Liver (tissue), 8 donors: ENCODE measurements at regions not wholly inside any gene's neighbourhood (a gene's known extent, or its start where the extent isn't known, plus 50 kb on each side); places are given as distances from the start of the nearest gene placed in this dataset.
A peak's percentile ranks its signal among the peaks of the same experiment; 100 is the strongest.
"Not testable (repeated sequence)": the region's sequence is repeated elsewhere in the genome, so short reads cannot be mapped to it uniquely, and the experiment has no call there.

Experiments used
- DNase-seq: peaks from one replicate; pipeline ENCODE4 v3.0.0-alpha.2; 2017; ENCODE audit warnings: low spot score
- H3K27ac ChIP-seq, 2 donors: one replicate each; pipeline ENCODE4 v1.7.0; 2013; ENCODE audit warnings: inconsistent platforms in 2 of 2, low read length in 2 of 2, control low read depth in 1 of 2, low read depth in 1 of 2, mild to moderate bottlenecking in 1 of 2
- H3K27me3 ChIP-seq, 4 donors: one replicate each; pipeline versions ENCODE4 v1.6.1 to v1.7.0; 2013; ENCODE audit warnings: low read length in 3 of 4, inconsistent platforms in 1 of 4, mild to moderate bottlenecking in 1 of 4, moderate library complexity in 1 of 4; ENCODE audit not compliant: control insufficient read depth in 4 of 4, insufficient read depth in 4 of 4
- H3K36me3 ChIP-seq, 4 donors: one replicate each; pipeline versions ENCODE4 v1.6.1 to v1.7.0; 2013; ENCODE audit warnings: low read length in 3 of 4, mild to moderate bottlenecking in 3 of 4, low read depth in 1 of 4, moderate library complexity in 1 of 4; ENCODE audit not compliant: control insufficient read depth in 4 of 4, insufficient read depth in 3 of 4
- H3K4me1 ChIP-seq, 4 donors: one replicate each; pipeline versions ENCODE4 v1.6.1 to v1.7.0; 2013; ENCODE audit warnings: low read length in 3 of 4, mild to moderate bottlenecking in 3 of 4, moderate library complexity in 1 of 4; ENCODE audit not compliant: control insufficient read depth in 4 of 4, insufficient read depth in 4 of 4
- H3K4me3 ChIP-seq, 3 donors: one replicate each; pipeline versions ENCODE4 v1.6.1 to v1.7.0; 2013; ENCODE audit warnings: low read length in 3 of 3, control low read depth in 1 of 3, low read depth in 1 of 3, mild to moderate bottlenecking in 1 of 3
- H3K9ac ChIP-seq, 2 donors: one replicate each; pipeline ENCODE4 v1.7.0; 2013; ENCODE audit warnings: low read length in 2 of 2, mild to moderate bottlenecking in 2 of 2, moderate library complexity in 2 of 2, control low read depth in 1 of 2, low read depth in 1 of 2
- H3K9me3 ChIP-seq, 4 donors: one replicate each; pipeline versions ENCODE4 v1.6.1 to v1.7.0; 2013; ENCODE audit warnings: low read length in 3 of 4; ENCODE audit not compliant: control insufficient read depth in 4 of 4
- CTCF ChIP-seq: fragments of 150-350 bp; IDR thresholded peaks from 2 replicates; pipeline ENCODE4 v1.5.1; 2017; ENCODE audit warnings: improper control_type of control experiment, low read depth, low read length; ENCODE audit not compliant: missing input control
- FOXA1 ChIP-seq: IDR thresholded peaks from 2 replicates; pipeline ENCODE4 v1.6.1; 2016; ENCODE audit warnings: antibody characterized with exemption
- FOXA2 ChIP-seq: IDR thresholded peaks from 2 replicates; pipeline ENCODE4 v1.6.1; 2016; ENCODE audit warnings: antibody characterized with exemption
- HNF4A ChIP-seq, 2 donors: conservative IDR thresholded peaks; 2 replicates each; pipeline ENCODE4 v1.6.1; 2016; ENCODE audit warnings: antibody characterized with exemption in 2 of 2, mild to moderate bottlenecking in 2 of 2
- HNF4G ChIP-seq: IDR thresholded peaks from 2 replicates; pipeline ENCODE4 v1.6.1; 2016; ENCODE audit warnings: antibody characterized with exemption
- MAX ChIP-seq: IDR thresholded peaks from 2 replicates; pipeline ENCODE4 v1.6.1; 2016; ENCODE audit warnings: antibody characterized with exemption
- NR2F2 ChIP-seq: IDR thresholded peaks from 2 replicates; pipeline ENCODE4 v1.6.1; 2016; ENCODE audit warnings: antibody characterized with exemption
- RAD21 ChIP-seq, 2 donors: IDR thresholded peaks; 2 replicates each; pipeline ENCODE4 v1.6.1; 2016; ENCODE audit warnings: antibody characterized with exemption in 2 of 2, mild to moderate bottlenecking in 2 of 2
- REST ChIP-seq: IDR thresholded peaks from 2 replicates; pipeline ENCODE4 v1.6.1; 2016; ENCODE audit warnings: antibody characterized with exemption, mild to moderate bottlenecking
- RXRA ChIP-seq, 2 donors: IDR thresholded peaks; 2 replicates each; pipeline ENCODE4 v1.6.1; 2017 to 2018; ENCODE audit warnings: antibody characterized with exemption in 2 of 2, mild to moderate bottlenecking in 1 of 2
- SP1 ChIP-seq: IDR thresholded peaks from 2 replicates; pipeline ENCODE4 v1.6.1; 2018; ENCODE audit warnings: antibody characterized with exemption, mild to moderate bottlenecking
- TAF1 ChIP-seq: conservative IDR thresholded peaks from 2 replicates; pipeline ENCODE4 v1.6.1; 2016; ENCODE audit warnings: antibody characterized with exemption, mild to moderate bottlenecking
- YY1 ChIP-seq: IDR thresholded peaks from 2 replicates; pipeline ENCODE4 v1.6.1; 2016; ENCODE audit warnings: antibody characterized with exemption, mild to moderate bottlenecking
- ZBTB33 ChIP-seq: IDR thresholded peaks from 2 replicates; pipeline ENCODE4 v1.6.1; 2016; ENCODE audit warnings: antibody characterized with exemption
- WGBS: extraction: QIAGEN DNeasy Blood & Tissue Kit; methylation state at CpG from one replicate; pipeline ENCODE4 v1.1.7; 2013; 5-methylcytosine and 5-hydroxymethylcytosine counted together
- donor health status: healthy.
- donor health status: healthy.
- donor health status: healthy.
- donor health status: healthy.
- donor health status: healthy.

- H3K27me3 ChIP-seq, result peaks cover 0 to 13% (median 6%) of the 10 kb centered on the region in 4 donors
- H3K9ac ChIP-seq, H3K36me3 ChIP-seq, H3K4me1 ChIP-seq, DNase-seq, H3K27ac ChIP-seq, H3K4me3 ChIP-seq: not testable (repeated sequence)
- peaks cover 8 to 28% (median 20%) of the 10 kb centered on the region in 4 donors for H3K9me3 ChIP-seq
- WGBS, result 82% methylated on average over 19 of the region's 19 CpGs
Observed at GRCh38 chr2:91422102-91422501, 2730.6 kb downstream of the RPIA start.

GRCh38 chr2:91427148-91427547 lies 2735.7 kb downstream of the RPIA start:
- H3K4me1 ChIP-seq, H3K27me3 ChIP-seq, H3K4me3 ChIP-seq, H3K27ac ChIP-seq, DNase-seq, H3K9ac ChIP-seq, H3K36me3 ChIP-seq: not testable (repeated sequence)
- H3K9me3 ChIP-seq, result peaks cover 4 to 12% (median 10%) of the 10 kb centered on the region in 4 donors
- 53% methylated on average over 1 of the region's 1 CpG for WGBS

- DNase-seq, H3K9me3 ChIP-seq: not testable (repeated sequence)
- WGBS, result 9% methylated on average over 29 of the region's 29 CpGs
Observed at GRCh38 chr2:91441932-91442245, 2750.4 kb downstream of the RPIA start.

GRCh38 chr2:91442246-91442905 lies 2750.9 kb downstream of the RPIA start:
- H3K36me3 ChIP-seq, result no peaks in the 10 kb centered on the region
- no peak overlapping the region for H3K27ac ChIP-seq
- peak overlapping the region in 1 of 3 donors; percentile 36 for H3K4me3 ChIP-seq
- WGBS, result 7% methylated on average over 82 of the region's 82 CpGs
- H3K9ac ChIP-seq, result no peak overlapping the region
- peaks cover 0 to 11% (median 5%) of the 10 kb centered on the region in 4 donors for H3K4me1 ChIP-seq
- TF ChIP-seq SP1 (no peak), REST (no peak), HNF4A (conservative IDR thresholded peaks at IDR 0.05) (no peak), CTCF (no peak), TAF1 (no peak), NR2F2 (no peak), MAX (no peak), ZBTB33 (no peak), FOXA2 (no peak), FOXA1 (no peak), HNF4G (no peak), RAD21 (IDR thresholded peaks at IDR 0.05) (no peak), YY1 (no peak), RXRA (IDR thresholded peaks at IDR 0.05) (no peak)
- peaks cover 0 to 3% (median 0%) of the 10 kb centered on the region in 4 donors for H3K9me3 ChIP-seq
- H3K27me3 ChIP-seq, result peaks cover 0 to 10% (median 3%) of the 10 kb centered on the region in 4 donors
- DNase-seq, result peak; percentile 36

More at GRCh38 chr2:91441932-91442245, 2750.4 kb downstream of the RPIA start:
- H3K9ac ChIP-seq, H3K36me3 ChIP-seq, H3K27ac ChIP-seq: not testable (repeated sequence)
- Histone ChIP-seq H3K27me3 (peaks cover 0 to 10% (median 3%) of the 10 kb centered on the region in 4 donors), H3K4me1 (peaks cover 0 to 11% (median 5%) of the 10 kb centered on the region in 4 donors), H3K4me3 (peak overlapping the region in 1 of 3 donors; percentile 36)
